ENCODE measurements at regions not wholly inside any gene's neighbourhood (a gene's known extent, or its start where the extent isn't known, plus 50 kb on each side); places are given as distances from the start of the nearest gene placed in this dataset.

GRCh38 chr10:129030996-129031843 lies 435.8 kb upstream of the MGMT start:
- POLR2A ChIA-PET: no interaction called here

DNA sequence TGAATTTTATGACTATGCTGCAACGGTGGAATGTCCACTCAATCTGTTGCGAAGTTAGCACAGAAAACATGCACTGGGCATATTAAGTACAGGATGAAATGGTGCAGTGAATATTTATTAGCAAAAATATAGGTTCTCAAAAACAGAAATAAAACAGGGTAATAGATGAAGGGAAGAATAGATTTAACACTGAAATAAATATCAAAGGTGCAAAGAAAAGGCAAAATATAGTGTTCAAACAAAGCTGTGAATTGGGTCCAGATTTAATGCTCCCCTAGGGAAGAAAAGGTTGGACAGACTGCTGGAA lies 435.2 kb upstream of the MGMT start:
- CTCF ChIA-PET: interaction anchor here (0.6 to 1.7 kb wide), 4 partner anchors 12 to 300 kb away, joined by 3 to 5 read pairs (median 3); no protein-coding TSS in a partner anchor
- POLR2A ChIA-PET: no interaction called here

More at GRCh38 chr10:129030996-129031843, 435.8 kb upstream of the MGMT start:
- CTCF ChIA-PET: interaction anchor here (0.8 to 1.7 kb wide), 3 partner anchors 11 to 301 kb away, joined by 3 to 5 read pairs (median 3); no protein-coding TSS in a partner anchor

DNA sequence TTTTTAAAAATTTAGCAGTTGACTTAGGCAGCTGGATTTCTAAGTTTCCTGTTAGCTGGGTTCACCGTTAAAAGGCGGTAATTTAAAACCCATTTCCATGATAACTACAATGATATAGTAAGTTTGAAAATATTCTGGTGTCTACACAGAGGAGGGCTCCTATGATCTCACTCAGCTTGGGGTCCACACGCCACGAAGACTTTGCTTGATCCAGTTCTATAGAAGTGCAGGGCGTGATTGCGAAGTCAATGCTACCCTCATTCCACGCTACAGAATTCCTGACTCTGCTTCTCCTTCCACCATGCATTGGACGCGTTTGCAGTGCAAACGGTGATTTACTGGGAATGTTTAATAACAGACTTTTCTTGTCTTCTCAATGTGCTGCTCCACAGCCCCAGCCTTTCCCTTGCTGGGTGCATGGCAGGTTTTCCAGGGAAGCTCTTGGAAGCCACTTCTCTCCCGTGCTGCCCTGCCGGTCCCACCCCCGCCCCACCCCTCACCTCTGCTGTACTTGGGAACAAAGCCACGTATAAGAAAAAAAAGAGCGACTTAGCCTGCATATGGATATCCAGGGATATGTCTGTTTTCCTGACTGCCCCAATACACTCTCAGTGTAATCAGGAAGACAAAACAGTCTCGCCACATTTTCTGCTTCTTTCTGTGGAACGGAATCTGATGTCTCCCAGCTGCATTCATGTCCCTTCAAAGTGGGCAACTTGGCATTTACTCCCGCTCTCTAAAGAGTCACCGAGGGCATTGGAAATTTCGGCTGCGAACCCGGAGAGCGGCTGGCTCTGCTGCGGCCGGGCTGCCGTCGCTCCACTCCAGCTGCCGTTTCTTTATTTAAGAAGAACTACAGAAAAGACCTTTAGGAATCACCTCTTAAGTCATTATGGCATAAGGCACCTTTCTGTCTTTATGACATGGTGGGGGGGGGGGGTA lies 434.4 kb upstream of the MGMT start:
- POLR2A ChIA-PET: no interaction called here

DNA sequence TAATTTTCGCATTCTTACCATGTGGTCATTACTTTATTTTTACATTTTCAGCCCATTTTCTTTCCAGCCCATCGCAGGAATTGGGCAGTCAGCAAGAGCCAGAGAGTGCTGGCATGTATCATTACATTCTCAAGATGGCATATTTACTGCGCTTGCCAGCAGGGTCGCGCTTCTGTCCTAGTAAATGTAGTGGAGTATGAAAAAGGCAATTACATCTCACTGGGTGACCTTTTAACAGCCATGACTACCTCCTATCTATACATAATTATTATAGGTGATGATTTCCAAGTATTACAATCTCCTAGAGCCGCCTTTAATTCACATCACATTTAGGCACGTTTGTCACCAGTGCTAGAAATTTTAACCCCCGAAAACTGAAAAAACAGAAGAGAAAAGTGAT lies 433.7 kb upstream of the MGMT start:
- ChIA-PET POLR2A (no interaction called here), CTCF (no interaction called here)

More for the DNA sequence above, 434.4 kb upstream of the MGMT start:
- CTCF ChIA-PET: interaction anchor here (0.6 to 1.7 kb wide), 2 partner anchors 12 to 275 kb away, joined by 3 to 5 read pairs; no protein-coding TSS in a partner anchor

DNA sequence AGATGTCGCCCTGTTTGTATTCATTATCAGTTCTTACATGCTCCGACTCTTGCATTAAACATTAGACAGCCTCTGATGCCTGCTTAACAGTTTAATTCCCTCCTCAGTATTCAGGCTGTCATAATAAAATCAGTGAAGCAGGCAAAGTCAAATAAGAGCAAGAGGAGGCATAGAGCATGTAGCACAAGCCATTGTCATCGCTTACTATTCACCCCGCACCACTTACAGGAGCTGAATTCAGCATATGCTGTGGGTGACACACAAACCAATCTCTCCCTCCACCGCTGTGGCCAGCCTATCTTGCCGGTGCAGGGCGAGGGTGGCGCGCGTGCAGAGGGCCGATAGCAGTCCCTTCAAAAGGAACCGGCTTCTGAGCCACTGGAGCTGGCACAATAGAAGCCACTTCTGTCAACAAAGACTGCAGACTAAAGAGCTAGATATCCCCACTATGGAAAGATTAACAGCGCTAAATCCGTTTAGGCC lies 433.2 kb upstream of the MGMT start:
- ChIA-PET CTCF (no interaction called here), POLR2A (no interaction called here)

- CTCF ChIA-PET: interaction anchor here (1.0 kb wide), 1 partner anchor 1095 kb away, joined by 3 read pairs; no protein-coding TSS in a partner anchor
- POLR2A ChIA-PET: no interaction called here
These were observed 431.8 kb upstream of the MGMT start for GRCh38 chr10:129035052-129035827.

DNA sequence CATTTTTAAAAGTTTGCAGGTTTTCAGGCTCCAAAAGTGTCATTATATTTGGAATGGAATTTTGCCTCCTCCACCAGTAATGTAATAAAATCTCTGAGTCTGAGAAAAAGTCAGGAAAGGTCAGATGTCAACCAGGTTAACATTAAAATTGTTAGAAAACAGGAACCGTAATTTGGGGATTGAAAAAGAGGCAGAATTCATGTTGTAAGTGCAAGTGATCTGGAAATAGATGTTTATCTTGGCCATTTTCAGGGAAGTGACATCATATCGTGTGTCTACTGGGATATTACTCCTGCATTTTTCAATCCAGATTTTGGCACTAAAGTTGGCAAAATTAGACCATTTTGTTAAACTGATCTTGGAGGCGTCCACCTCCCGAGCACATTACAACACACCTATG lies 428.5 kb upstream of the MGMT start:
- ChIA-PET CTCF (no interaction called here), POLR2A (no interaction called here)

DNA sequence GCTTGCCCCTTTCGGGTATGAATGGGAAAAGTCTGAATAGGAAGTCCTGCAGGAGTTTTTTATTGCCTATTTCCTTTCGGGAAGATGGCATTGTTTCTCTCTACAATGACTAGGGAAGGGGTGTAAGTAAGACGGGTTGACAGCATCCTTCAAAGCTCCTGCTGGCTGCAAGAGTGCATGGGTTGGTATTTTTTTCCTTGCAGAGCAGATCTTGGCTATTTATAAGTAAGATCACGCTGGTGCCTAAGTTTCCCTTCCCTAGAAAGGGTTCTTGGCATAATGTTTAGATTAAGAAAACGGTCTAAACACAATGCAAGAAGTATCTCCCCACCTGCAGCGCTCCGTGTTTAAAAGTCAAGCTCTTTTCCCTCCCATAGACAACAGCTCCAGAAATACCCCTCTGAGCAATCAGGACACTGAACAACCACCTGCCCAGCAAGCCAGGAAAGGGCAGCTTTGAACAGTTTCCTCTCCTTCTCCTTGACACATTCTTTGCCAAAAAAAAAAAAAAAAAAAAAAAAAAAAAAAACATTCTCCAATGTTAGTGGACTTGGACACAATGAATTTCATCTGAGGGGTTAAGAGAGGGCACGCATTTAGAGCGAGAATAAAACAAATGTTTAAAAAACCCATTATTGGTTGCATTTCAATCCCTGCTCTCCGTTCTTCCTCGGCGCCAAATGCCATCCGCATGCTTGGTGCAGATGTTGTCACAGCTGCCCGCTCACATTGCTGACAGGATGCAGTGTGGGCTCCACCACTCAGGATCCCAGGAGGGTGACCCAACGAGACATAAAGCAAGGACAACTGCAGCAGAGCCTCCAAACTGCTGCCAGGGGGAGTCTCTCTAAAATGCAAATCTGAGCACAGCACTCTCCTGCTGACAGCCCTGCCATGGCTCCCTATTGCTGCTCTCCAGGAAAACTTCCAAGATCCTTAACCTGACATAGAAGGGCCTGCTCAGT lies 427.4 kb upstream of the MGMT start:
- POLR2A ChIA-PET: no interaction called here

GRCh38 chr10:129040377-129040776 lies 426.7 kb upstream of the MGMT start:
- ChIA-PET CTCF (no interaction called here), POLR2A (no interaction called here)

More for the DNA sequence above, 427.4 kb upstream of the MGMT start:
- CTCF ChIA-PET: no interaction called here

DNA sequence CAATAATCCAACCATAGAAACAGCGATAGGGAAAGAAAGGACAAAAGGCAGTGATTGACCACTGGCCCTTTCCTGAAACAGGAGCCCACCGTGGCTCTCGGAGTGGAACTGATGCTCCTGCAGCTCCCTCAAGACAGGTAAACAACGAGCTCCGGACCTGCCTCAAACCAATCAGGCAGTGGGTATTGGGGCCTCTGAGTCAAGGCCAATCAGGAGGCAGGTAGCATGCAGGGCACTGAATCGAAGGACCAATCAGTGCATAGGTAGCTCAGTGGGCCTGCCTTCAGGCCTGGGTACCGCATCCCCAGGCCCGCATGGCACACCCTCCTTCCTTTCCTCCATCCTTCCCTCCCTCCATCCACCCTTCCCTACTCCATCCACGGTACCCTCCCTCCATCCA lies 425.1 kb upstream of the MGMT start:
- POLR2A ChIA-PET: no interaction called here
- CTCF ChIA-PET: no interaction called here

GRCh38 chr10:129042776-129043595 lies 424.1 kb upstream of the MGMT start:
- POLR2A ChIA-PET: no interaction called here
- CTCF ChIA-PET: interaction anchor here (0.6 kb wide), 1 partner anchor 18 kb away, joined by 3 read pairs; no protein-coding TSS in a partner anchor

GRCh38 chr10:129043691-129044090 lies 423.4 kb upstream of the MGMT start:
- ChIA-PET POLR2A (no interaction called here), CTCF (no interaction called here)

DNA sequence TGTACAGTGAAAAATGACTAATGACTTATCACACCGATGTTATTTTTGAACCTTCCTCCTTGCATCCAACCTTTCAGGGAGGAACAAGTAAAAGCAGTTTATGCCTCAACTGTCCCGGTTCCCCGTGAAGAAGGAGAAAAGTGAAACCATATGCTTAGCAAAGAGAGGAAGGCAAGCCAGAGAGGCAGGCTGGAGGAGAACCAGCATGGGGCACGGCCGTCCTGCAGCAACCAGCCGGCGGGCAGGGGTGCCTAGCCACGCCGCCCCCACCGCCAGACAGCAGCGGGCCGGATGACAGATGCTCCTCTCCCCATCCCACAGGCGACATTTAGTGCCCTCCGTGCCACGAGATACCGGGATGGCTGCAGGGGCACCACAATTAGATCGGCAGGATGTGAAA lies 421.4 kb upstream of the MGMT start:
- ChIA-PET CTCF (no interaction called here), POLR2A (no interaction called here)

- POLR2A ChIA-PET: no interaction called here
These were observed 420.9 kb upstream of the MGMT start for GRCh38 chr10:129046065-129046681.

GRCh38 chr10:129046962-129047361 lies 420.1 kb upstream of the MGMT start:
- ChIA-PET CTCF (no interaction called here), POLR2A (no interaction called here)

More at GRCh38 chr10:129046065-129046681, 420.9 kb upstream of the MGMT start:
- CTCF ChIA-PET: no interaction called here

DNA sequence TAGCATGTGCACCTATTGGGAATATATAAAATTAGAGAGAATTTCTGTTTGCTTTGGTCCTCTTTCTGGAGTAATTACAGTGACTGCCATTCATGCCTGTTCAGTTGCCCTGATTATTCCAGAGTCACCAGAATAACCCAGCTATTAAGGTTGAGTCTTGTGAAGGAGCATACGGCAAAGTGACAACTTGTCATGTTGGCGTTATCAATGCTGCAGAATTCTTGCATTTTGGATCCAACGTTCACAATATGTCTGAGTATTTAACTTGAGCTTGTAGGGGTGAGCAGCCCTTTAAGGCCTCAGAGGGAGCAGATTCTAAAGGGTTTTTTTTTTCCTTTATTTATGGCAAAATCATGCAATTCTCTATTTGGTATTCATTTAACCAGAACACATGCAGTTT lies 419.4 kb upstream of the MGMT start:
- CTCF ChIA-PET: no interaction called here
- POLR2A ChIA-PET: no interaction called here

- ChIA-PET POLR2A (no interaction called here), CTCF (no interaction called here)
These were observed 418.5 kb upstream of the MGMT start for GRCh38 chr10:129048513-129048912.

GRCh38 chr10:129049501-129049900 lies 417.5 kb upstream of the MGMT start:
- ChIA-PET POLR2A (no interaction called here), CTCF (no interaction called here)

Measured in activated CD8-positive, alpha-beta memory T cell treated with anti-CD3 and anti-CD28 coated beads for 36 hours (primary cell).